A549 (cell line): ENCODE measurements at regions not wholly inside any gene's neighbourhood (a gene's known extent, or its start where the extent isn't known, plus 50 kb on each side); places are given as distances from the start of the nearest gene placed in this dataset.

ENCODE experiments used
- CEBPB ChIP-seq, 2 experiments: fragments of >200 bp in 1 of 2; sonication (Bioruptor Twin) in 1 of 2; formaldehyde crosslinking in 1 of 2; IDR thresholded peaks; 2 replicates each; pipeline ENCODE4 v1.6.1; 2012 to 2016
- CHD2 ChIP-seq: fragments of 150-350 bp; IDR thresholded peaks from 2 replicates; pipeline ENCODE4 v1.6.1; 2014; ENCODE audit warnings: low read length; ENCODE audit not compliant: partially characterized antibody
- CHD4 ChIP-seq: fragments of 200-600 bp; sonication (generic); IDR thresholded peaks from 2 replicates; pipeline ENCODE4 v1.6.1; 2016; ENCODE audit warnings: antibody characterized with exemption, mild to moderate bottlenecking, borderline replicate concordance
- CTCF ChIP-seq: fragments of >200 bp; sonication (Bioruptor Twin); formaldehyde crosslinking; IDR thresholded peaks from 3 replicates; pipeline ENCODE4 v1.5.1; 2016
- FOSL2 ChIP-seq, 2 experiments: fragments of 450-650 bp in 1 of 2; fragments of >200 bp in 1 of 2; sonication (Bioruptor Twin) in 1 of 2; formaldehyde crosslinking; IDR thresholded peaks; 2 replicates each; pipeline versions ENCODE4 v1.5.0 to v1.6.1; 2016 to 2020; ENCODE audit warnings: mild to moderate bottlenecking in 1 of 2, moderate library complexity in 1 of 2
- JUNB ChIP-seq: fragments of >200 bp; sonication (Bioruptor Twin); formaldehyde crosslinking; IDR thresholded peaks from 2 replicates; pipeline ENCODE4 v1.6.1; 2016
- MAFK ChIP-seq: fragments of 450-650 bp; IDR thresholded peaks from 2 replicates; pipeline ENCODE4 v1.6.1; 2014; ENCODE audit not compliant: partially characterized antibody
- NFE2L2 ChIP-seq: fragments of 150-350 bp; conservative IDR thresholded peaks from 2 replicates; pipeline ENCODE4 v1.6.1; 2014; ENCODE audit warnings: low read length
- POLR2A ChIP-seq: IDR thresholded peaks from 2 replicates; pipeline ENCODE4 v1.6.1; 2012; ENCODE audit warnings: mild to moderate bottlenecking, low read length
- REST ChIP-seq: fragments of 200-600 bp; sonication (generic); IDR thresholded peaks from 2 replicates; pipeline ENCODE4 v1.6.1; 2016; ENCODE audit warnings: antibody characterized with exemption, mild to moderate bottlenecking, moderate library complexity
- TP53 ChIP-seq: fragments of 250-450 bp; sonication (Bioruptor Pico); IDR thresholded peaks from 2 replicates; pipeline ENCODE4 v1.5.0; 2021; ENCODE audit warnings: mild to moderate bottlenecking, moderate library complexity
- ZFP36 ChIP-seq: fragments of 450-650 bp; IDR thresholded peaks from 2 replicates; pipeline ENCODE4 v1.6.1; 2014; ENCODE audit warnings: borderline replicate concordance; ENCODE audit not compliant: partially characterized antibody

- TF ChIP-seq CEBPB (IDR thresholded peaks at IDR 0.05) (no peak), CHD2 (no peak), JUNB (no peak), CTCF (no peak), FOSL2 (IDR thresholded peaks at IDR 0.05) (no peak), FOSL2 (CRISPR knock-in tag; IDR thresholded peaks at IDR 0.05) (no peak), REST (no peak), ZFP36 (no peak), CHD4 (no peak), POLR2A (no peak), MAFK (no peak), NFE2L2 (no peak), TP53 (CRISPR knock-in tag) (no peak)
Observed at GRCh38 chr22:48596111-48596850, 1231.4 kb downstream of the BRD1 start.
